ENCODE measurements at regions not wholly inside any gene's neighbourhood (a gene's known extent, or its start where the extent isn't known, plus 50 kb on each side); places are given as distances from the start of the nearest gene placed in this dataset.

GRCh38 chr4:104032896-104033295 lies 313.1 kb upstream of the TACR3 start:
- TF ChIP-seq CTCF (IDR thresholded peaks at IDR 0.05 in 8 of 11, conservative IDR thresholded peaks at IDR 0.05 in 3 of 11): no peak
- TF ChIP-seq POLR2A (IDR thresholded peaks at IDR 0.05): no peak
